ENCODE measurements at regions not wholly inside any gene's neighbourhood (a gene's known extent, or its start where the extent isn't known, plus 50 kb on each side); places are given as distances from the start of the nearest gene placed in this dataset.

GRCh38 chr20:58144096-58144495, 84.4 kb downstream of the ANKRD60 start:
- H3K9me3 ChIP-seq: no peaks in the 10 kb centered on the region
- no peak overlapping the region for H3K27ac ChIP-seq
- 67 to 81% (median 76%) methylated on average over 9 of the region's 9 CpGs for WGBS, 3 donors
- H3K4me1 ChIP-seq: no peaks in the 10 kb centered on the region
- no peaks in the 10 kb centered on the region for H3K36me3 ChIP-seq (ENCODE audit: insufficient read depth in 1 of 2, low read depth in 1 of 2)
- H3K4me3 ChIP-seq: no peak overlapping the region
- DNase-seq (no peak), ATAC-seq (no peak)
- TF ChIP-seq CTCF (IDR thresholded peaks at IDR 0.05): no peak
- peaks cover 0 to 6% (median 3%) of the 10 kb centered on the region in 3 donors for H3K27me3 ChIP-seq (ENCODE audit: insufficient read depth in 3 of 3, low read length in 2 of 3)
- intact Hi-C loops (cut with DNase I): no loop called here

DNA sequence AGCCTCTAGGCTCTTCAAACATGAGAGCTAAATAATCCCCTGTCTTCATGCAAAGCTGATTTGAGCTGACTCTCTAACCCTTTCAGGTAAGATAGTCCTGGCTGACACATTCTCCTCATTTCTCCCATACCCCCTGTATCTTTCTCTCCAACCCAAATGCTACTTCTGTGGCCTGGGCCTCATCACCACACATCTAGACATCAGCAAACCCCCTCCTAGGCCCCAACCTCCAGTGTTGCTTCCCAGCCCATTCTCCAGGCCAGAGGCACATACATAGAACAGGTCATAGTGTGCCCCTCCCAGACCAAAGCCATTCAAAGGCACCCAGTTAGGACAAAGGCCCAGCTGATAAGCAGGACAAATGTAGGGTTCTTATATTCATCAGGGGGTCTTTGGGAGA, 84.9 kb downstream of the ANKRD60 start:
- H3K36me3 ChIP-seq (ENCODE audit: insufficient read depth in 1 of 2, low read depth in 1 of 2): no peaks in the 10 kb centered on the region
- no peak overlapping the region for H3K27ac ChIP-seq
- DNase-seq (no peak), ATAC-seq (no peak)
- TF ChIP-seq CTCF (IDR thresholded peaks at IDR 0.05): no peak
- no peak overlapping the region for H3K4me3 ChIP-seq
- no peaks in the 10 kb centered on the region for H3K4me1 ChIP-seq
- H3K9me3 ChIP-seq: no peaks in the 10 kb centered on the region
- intact Hi-C loops (cut with DNase I): no loop called here
- H3K27me3 ChIP-seq (ENCODE audit: insufficient read depth in 3 of 3, low read length in 2 of 3): peaks cover 0 to 6% (median 3%) of the 10 kb centered on the region in 3 donors

GRCh38 chr20:58142843-58143185, 85.6 kb downstream of the ANKRD60 start:
- H3K4me3 ChIP-seq: no peak overlapping the region
- intact Hi-C loops (cut with DNase I): no loop called here
- WGBS, 3 donors: 95 to 96% (median 96%) methylated on average over 10 of the region's 10 CpGs

DNA sequence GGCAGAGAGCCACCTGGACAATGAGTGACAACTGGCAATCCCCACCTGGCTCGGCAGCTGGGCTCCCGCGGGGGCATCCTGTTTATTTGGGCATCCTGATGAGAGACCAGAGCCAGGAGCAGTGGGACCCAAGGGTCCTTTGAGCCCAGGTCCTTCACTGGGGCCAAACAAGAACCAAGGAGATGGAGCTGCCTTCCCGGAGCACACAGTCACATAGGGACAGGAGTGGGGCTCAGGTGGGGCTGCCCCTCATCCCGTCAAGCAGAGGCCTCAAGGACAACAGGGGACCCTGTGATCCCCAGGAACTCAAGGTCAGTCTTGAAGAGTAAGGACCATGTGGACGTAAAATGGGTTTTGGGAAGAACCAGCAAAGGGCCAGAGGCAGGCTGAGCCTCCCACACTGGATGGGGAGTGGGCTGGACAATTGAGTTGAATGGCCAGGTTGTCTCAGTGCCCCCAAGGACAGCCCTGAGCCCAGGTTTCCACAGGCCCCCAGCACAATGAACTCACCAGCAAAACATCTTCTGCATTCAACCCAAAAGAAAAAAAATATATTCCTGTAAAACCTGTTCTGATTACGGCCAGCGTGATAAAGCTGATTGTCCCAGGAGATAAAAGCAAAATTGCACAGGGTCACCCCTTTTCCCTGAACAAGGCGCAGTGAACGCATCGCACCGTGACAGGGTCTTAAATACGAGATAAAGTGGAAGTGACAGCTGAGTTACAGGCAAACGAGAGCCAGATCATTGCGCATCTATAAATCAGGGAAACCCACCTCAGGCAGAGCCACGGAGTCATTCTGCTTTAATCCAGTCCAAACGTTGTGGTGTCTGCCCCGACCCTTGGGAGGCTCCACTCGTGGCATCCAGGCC, 86.2 kb downstream of the ANKRD60 start:
- H3K4me3 ChIP-seq: no peak overlapping the region
- ATAC-seq (no peak), DNase-seq (no peak)
- H3K4me1 ChIP-seq: no peaks in the 10 kb centered on the region
- 87 to 90% (median 88%) methylated on average over 19 of the region's 19 CpGs for WGBS, 3 donors
- H3K27ac ChIP-seq: no peak overlapping the region
- intact Hi-C loops (cut with DNase I): no loop called here
- H3K36me3 ChIP-seq (ENCODE audit: insufficient read depth in 1 of 2, low read depth in 1 of 2): no peaks in the 10 kb centered on the region
- no peak for TF ChIP-seq CTCF (IDR thresholded peaks at IDR 0.05)
- H3K9me3 ChIP-seq: no peaks in the 10 kb centered on the region
- peaks cover 0 to 12% (median 2%) of the 10 kb centered on the region in 3 donors for H3K27me3 ChIP-seq (ENCODE audit: insufficient read depth in 3 of 3, low read length in 2 of 3)

More at GRCh38 chr20:58142843-58143185, 85.6 kb downstream of the ANKRD60 start:
- TF ChIP-seq CTCF (IDR thresholded peaks at IDR 0.05): no peak
- ATAC-seq (no peak), DNase-seq (no peak)
- no peaks in the 10 kb centered on the region for H3K36me3 ChIP-seq (ENCODE audit: insufficient read depth in 1 of 2, low read depth in 1 of 2)
- H3K27me3 ChIP-seq (ENCODE audit: insufficient read depth in 3 of 3, low read length in 2 of 3): peaks cover 0 to 6% (median 0%) of the 10 kb centered on the region in 3 donors
- H3K27ac ChIP-seq: no peak overlapping the region
- no peaks in the 10 kb centered on the region for H3K9me3 ChIP-seq
- no peaks in the 10 kb centered on the region for H3K4me1 ChIP-seq

- Histone ChIP-seq H3K9me3 (no peaks in the 10 kb centered on the region), H3K4me1 (no peaks in the 10 kb centered on the region), H3K36me3 (ENCODE audit: insufficient read depth in 1 of 2, low read depth in 1 of 2) (no peaks in the 10 kb centered on the region), H3K27ac (no peak overlapping the region), H3K4me3 (no peak overlapping the region), H3K27me3 (ENCODE audit: insufficient read depth in 3 of 3, low read length in 2 of 3) (peaks cover 0 to 14% (median 2%) of the 10 kb centered on the region in 3 donors)
- no peak for DNase-seq
- TF ChIP-seq CTCF (IDR thresholded peaks at IDR 0.05): no peak
- intact Hi-C loops (cut with DNase I): no loop called here
- ATAC-seq: no peak
- WGBS, 3 donors: 51 to 70% (median 65%) methylated on average over 4 of the region's 4 CpGs
Observed at GRCh38 chr20:58141496-58141895, 87.0 kb downstream of the ANKRD60 start.

All from psoas muscle (tissue), 7 donors.